NCI-H1694 treated with DMSO at 0.1 percent for 48 hours (cell line): ENCODE measurements at regions not wholly inside any gene's neighbourhood (a gene's known extent, or its start where the extent isn't known, plus 50 kb on each side); places are given as distances from the start of the nearest gene placed in this dataset.
"Not testable (repeated sequence)": the region's sequence is repeated elsewhere in the genome, so short reads cannot be mapped to it uniquely, and the experiment has no call there.

ENCODE experiments used
- DNase-seq: peaks from one replicate; lab custom pipeline; 2025; lab: John Stamatoyannopoulos, UW

GRCh38 chr6:131430531-131430930 is 142.5 kb upstream of the ARG1 start:
- no peak for DNase-seq

- DNase-seq, result no peak
These were observed 141.3 kb upstream of the ARG1 start for GRCh38 chr6:131431718-131432117.

GRCh38 chr6:131433927-131434326 is 139.1 kb upstream of the ARG1 start:
- no peak for DNase-seq

- no peak for DNase-seq
These were observed 136.7 kb upstream of the ARG1 start for GRCh38 chr6:131436358-131436757.

GRCh38 chr6:131443014-131443413 is 130.0 kb upstream of the ARG1 start:
- DNase-seq, result no peak

- DNase-seq, result no peak
These were observed 129.5 kb upstream of the ARG1 start for GRCh38 chr6:131443514-131443913.

- not testable (repeated sequence) for DNase-seq
These were observed 127.7 kb upstream of the ARG1 start for GRCh38 chr6:131445356-131445755.

- DNase-seq, result no peak
These were observed 122.2 kb upstream of the ARG1 start for GRCh38 chr6:131450861-131451260.

GRCh38 chr6:131451321-131452144 is 121.5 kb upstream of the ARG1 start:
- no peak for DNase-seq

- no peak for DNase-seq
These were observed 119.2 kb upstream of the ARG1 start for GRCh38 chr6:131453803-131454202.

- DNase-seq, result no peak
These were observed 116.5 kb upstream of the ARG1 start for GRCh38 chr6:131456565-131456964.

- DNase-seq, result no peak
These were observed 114.0 kb upstream of the ARG1 start for GRCh38 chr6:131459005-131459404.

- no peak for DNase-seq
These were observed 112.4 kb upstream of the ARG1 start for GRCh38 chr6:131460614-131461000.

GRCh38 chr6:131469130-131469529 is 103.9 kb upstream of the ARG1 start:
- DNase-seq, result no peak

GRCh38 chr6:131470534-131470933 is 102.5 kb upstream of the ARG1 start:
- DNase-seq, result no peak

GRCh38 chr6:131471331-131471730 is 101.7 kb upstream of the ARG1 start:
- DNase-seq, result no peak

GRCh38 chr6:131473303-131473702 is 99.7 kb upstream of the ARG1 start:
- not testable (repeated sequence) for DNase-seq

- no peak for DNase-seq
These were observed 96.7 kb upstream of the ARG1 start for GRCh38 chr6:131476362-131476761.

GRCh38 chr6:131478740-131479211 is 94.2 kb upstream of the ARG1 start:
- DNase-seq, result not testable (repeated sequence)

GRCh38 chr6:131486608-131487007 is 86.4 kb upstream of the ARG1 start:
- no peak for DNase-seq

GRCh38 chr6:131488780-131489179 is 84.2 kb upstream of the ARG1 start:
- DNase-seq, result no peak

- no peak for DNase-seq
These were observed 82.6 kb upstream of the ARG1 start for GRCh38 chr6:131490441-131490840.

GRCh38 chr6:131492932-131493573 is 80.0 kb upstream of the ARG1 start:
- DNase-seq, result no peak
